Spleen (tissue), 11 donors: ENCODE measurements at regions not wholly inside any gene's neighbourhood (a gene's known extent, or its start where the extent isn't known, plus 50 kb on each side); places are given as distances from the start of the nearest gene placed in this dataset.
A peak's percentile ranks its signal among the peaks of the same experiment; 100 is the strongest.
"Not testable (repeated sequence)": the region's sequence is repeated elsewhere in the genome, so short reads cannot be mapped to it uniquely, and the experiment has no call there.

ENCODE experiments used
- DNase-seq: peaks from one replicate; pipeline ENCODE4 v3.0.0-alpha.2; 2020
- H3K27ac ChIP-seq, 8 donors: fragments of 200-600 bp; sonication (generic) in 7 of 8; 1 replicate in 4 of 8; 2 replicates in 4 of 8; pipeline versions ENCODE4 v1.5.0 to v1.8.0; 2016 to 2021; ENCODE audit warnings: inconsistent platforms in 4 of 8, mild to moderate bottlenecking in 4 of 8, moderate library complexity in 1 of 8
- H3K27me3 ChIP-seq, 7 donors: fragments of 200-600 bp; sonication (generic) in 6 of 7; replicated peaks in 1 of 7; 1 replicate in 4 of 7; 2 replicates in 3 of 7; pipeline versions ENCODE4 v1.5.0 to v1.8.0; 2016 to 2021; ENCODE audit warnings: inconsistent platforms in 3 of 7, mild to moderate bottlenecking in 1 of 7
- H3K36me3 ChIP-seq, 6 donors: fragments of 200-600 bp; sonication (generic) in 5 of 6; 1 replicate in 4 of 6; 2 replicates in 2 of 6; pipeline versions ENCODE4 v1.5.0 to v1.8.0; 2016 to 2021; ENCODE audit warnings: inconsistent platforms in 2 of 6
- H3K4me1 ChIP-seq, 6 donors: fragments of 200-600 bp; sonication (generic) in 5 of 6; 1 replicate in 3 of 6; 2 replicates in 3 of 6; pipeline versions ENCODE4 v1.5.0 to v1.8.0; 2016 to 2021; ENCODE audit warnings: inconsistent platforms in 3 of 6
- H3K4me3 ChIP-seq, 8 donors: fragments of 200-600 bp; sonication (generic) in 7 of 8; 1 replicate in 4 of 8; 2 replicates in 4 of 8; pipeline versions ENCODE4 v1.5.0 to v1.8.0; 2016 to 2021; ENCODE audit warnings: inconsistent platforms in 4 of 8, mild to moderate bottlenecking in 4 of 8, moderate library complexity in 2 of 8
- H3K9me3 ChIP-seq, 8 donors: fragments of 200-600 bp; sonication (generic) in 7 of 8; 1 replicate in 4 of 8; 2 replicates in 4 of 8; pipeline versions ENCODE4 v1.5.0 to v1.8.0; 2016 to 2021; ENCODE audit warnings: inconsistent platforms in 4 of 8
- CTCF ChIP-seq, 11 experiments: fragments of 200-600 bp in 7 of 11; fragments of 450-650 bp in 4 of 11; sonication (generic) in 4 of 11; IDR thresholded peaks in 8 of 11; conservative IDR thresholded peaks in 3 of 11; 1 replicate in 7 of 11; 2 replicates in 4 of 11; pipeline versions ENCODE4 v1.4.0 to v1.8.0; 2016 to 2021; ENCODE audit warnings: antibody characterized with exemption in 11 of 11, inconsistent platforms in 4 of 11, mild to moderate bottlenecking in 1 of 11
- POLR2A ChIP-seq, 3 donors: fragments of 450-650 bp; IDR thresholded peaks; one replicate each; pipeline ENCODE4 v1.5.1; 2017; ENCODE audit warnings: antibody characterized with exemption in 3 of 3, mild to moderate bottlenecking in 1 of 3
- POLR2AphosphoS5 ChIP-seq, 3 donors: sonication (generic); formaldehyde crosslinking; IDR thresholded peaks; one replicate each; pipeline ENCODE4 v1.5.1; 2017; ENCODE audit warnings: antibody characterized with exemption in 3 of 3
- WGBS, 5 donors: extraction: QIAGEN DNeasy Blood & Tissue Kit in 3 of 5; methylation state at CpG; one replicate each; pipeline versions ENCODE4 v1.1.5 to v1.1.7; 2013 to 2018; 5-methylcytosine and 5-hydroxymethylcytosine counted together
- intact Hi-C: fragments of 100-400 bp; cut with DNase I; formaldehyde crosslinking; loops from one replicate; pipeline ENCODE4 v1.15.0; 2023; ENCODE audit warnings: low total_unique reads
- donor health status: healthy with polysubstance abuse.
- donor health status: DM: no; HTN: no; CAD: no; lungs with moderate emphysema.
- donor health status: DM: no; HTN: no; CAD: no.
- donor health status: Bipolar disorder and iron deficiency.
- donor health status: healthy.
- donor health status: DM: no; HTN: no; CAD: no.
- donor health status: DM: yes; HTN: yes; CAD: no.

- Histone ChIP-seq H3K4me3 (no peak overlapping the region), H3K4me1 (no peaks in the 10 kb centered on the region), H3K27ac (no peak overlapping the region), H3K27me3 (peaks cover 0 to 24% (median 0%) of the 10 kb centered on the region in 7 donors), H3K36me3 (no peaks in the 10 kb centered on the region), H3K9me3 (no peaks in the 10 kb centered on the region)
- intact Hi-C loops: no loop called here
- WGBS, 5 donors: 86 to 93% (median 89%) methylated on average over 19 to 25 of the region's 25 CpGs
- DNase-seq: peak; percentile 53
- TF ChIP-seq POLR2A (IDR thresholded peaks at IDR 0.05) (no peak), CTCF (IDR thresholded peaks at IDR 0.05 in 8 of 11, conservative IDR thresholded peaks at IDR 0.05 in 3 of 11) (no peak), POLR2AphosphoS5 (IDR thresholded peaks at IDR 0.05) (no peak)
Measured at GRCh38 chr12:131203666-131204415, 250.1 kb downstream of the ADGRD1 start.

- WGBS, 5 donors: 81 to 92% (median 85%) methylated on average over 10 to 17 of the region's 17 CpGs
- peak; percentile 59 for DNase-seq
- H3K9me3 ChIP-seq: no peaks in the 10 kb centered on the region
- H3K27ac ChIP-seq: no peak overlapping the region
- peaks cover 0 to 32% (median 0%) of the 10 kb centered on the region in 7 donors for H3K27me3 ChIP-seq
- no peak overlapping the region for H3K4me3 ChIP-seq
- no peaks in the 10 kb centered on the region for H3K36me3 ChIP-seq
- TF ChIP-seq POLR2AphosphoS5 (IDR thresholded peaks at IDR 0.05) (no peak), CTCF (IDR thresholded peaks at IDR 0.05 in 8 of 11, conservative IDR thresholded peaks at IDR 0.05 in 3 of 11) (no peak), POLR2A (IDR thresholded peaks at IDR 0.05) (no peak)
- no peaks in the 10 kb centered on the region for H3K4me1 ChIP-seq
- intact Hi-C loops: no loop called here
Measured at GRCh38 chr12:131204416-131205274, 250.9 kb downstream of the ADGRD1 start.

- DNase-seq: peak; percentile 54
- peaks cover 0 to 34% (median 0%) of the 10 kb centered on the region in 7 donors for H3K27me3 ChIP-seq
- WGBS, 5 donors: 81 to 88% (median 85%) methylated on average over 19 to 23 of the region's 23 CpGs
- H3K4me3 ChIP-seq, intact Hi-C loops, H3K36me3 ChIP-seq, H3K27ac ChIP-seq, H3K4me1 ChIP-seq, H3K9me3 ChIP-seq: not testable (repeated sequence)
Measured at GRCh38 chr12:131205275-131205933, 251.7 kb downstream of the ADGRD1 start.

GRCh38 chr12:131206630-131207299 lies 253.1 kb downstream of the ADGRD1 start:
- peak; percentile 70 for DNase-seq

GRCh38 chr12:131207300-131207660 lies 253.6 kb downstream of the ADGRD1 start:
- 81 to 100% (median 92%) methylated on average over 1 to 12 of the region's 12 CpGs for WGBS, 5 donors
- peak; percentile 54 for DNase-seq
- intact Hi-C loops, H3K9me3 ChIP-seq, H3K4me1 ChIP-seq, H3K27ac ChIP-seq, H3K36me3 ChIP-seq, H3K4me3 ChIP-seq: not testable (repeated sequence)
- H3K27me3 ChIP-seq: peaks cover 0 to 44% (median 0%) of the 10 kb centered on the region in 7 donors

More at GRCh38 chr12:131206630-131207299, 253.1 kb downstream of the ADGRD1 start:
- 81 to 100% (median 81%) methylated on average over 2 to 16 of the region's 19 CpGs for WGBS, 5 donors
- H3K9me3 ChIP-seq, H3K4me1 ChIP-seq, intact Hi-C loops, H3K36me3 ChIP-seq, H3K4me3 ChIP-seq, H3K27ac ChIP-seq: not testable (repeated sequence)
- H3K27me3 ChIP-seq: peaks cover 0 to 44% (median 0%) of the 10 kb centered on the region in 7 donors

GRCh38 chr12:131207841-131208240 lies 254.1 kb downstream of the ADGRD1 start:
- intact Hi-C loops, H3K4me1 ChIP-seq, H3K4me3 ChIP-seq, H3K27ac ChIP-seq, H3K9me3 ChIP-seq, H3K36me3 ChIP-seq: not testable (repeated sequence)
- WGBS, 5 donors: 84 to 100% (median 88%) methylated on average over 4 to 14 of the region's 21 CpGs
- peaks cover 0 to 41% (median 0%) of the 10 kb centered on the region in 7 donors for H3K27me3 ChIP-seq
- DNase-seq: peak; percentile 41
